GM21576 (cell line): ENCODE measurements at regions not wholly inside any gene's neighbourhood (a gene's known extent, or its start where the extent isn't known, plus 50 kb on each side); places are given as distances from the start of the nearest gene placed in this dataset.
"Not testable (repeated sequence)": the region's sequence is repeated elsewhere in the genome, so short reads cannot be mapped to it uniquely, and the experiment has no call there.

Experiments used
- ATAC-seq: cut with Tn5 transposase; IDR thresholded peaks from one replicate; pipeline ENCODE4 v1.9.1; 2021; ENCODE audit warnings: mild to moderate bottlenecking, moderate library complexity; ENCODE audit not compliant: unreplicated experiment

- not testable (repeated sequence) for ATAC-seq
These were observed 75.9 kb downstream of the NPIPB11 start for GRCh38 chr16:29330623-29331022.

DNA sequence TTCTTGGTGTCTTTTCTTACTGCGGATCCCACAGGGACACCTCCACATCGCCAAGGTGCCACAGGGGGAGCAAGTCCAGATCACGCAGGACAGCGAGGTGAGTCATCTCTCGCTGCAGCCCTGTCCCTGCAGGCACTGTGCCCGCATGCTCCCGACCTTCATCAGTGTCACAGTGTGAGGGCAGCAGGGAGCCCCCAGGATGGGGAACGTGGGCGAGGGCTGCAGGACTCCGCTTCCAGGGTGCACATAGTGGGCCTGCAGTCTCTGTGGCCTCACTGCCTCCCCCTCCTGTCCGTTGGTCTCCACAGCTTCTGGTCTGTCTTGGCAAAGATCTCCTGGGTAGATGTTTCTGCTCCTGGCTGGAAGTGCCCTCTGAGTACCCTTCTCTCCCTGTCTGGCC, 78.0 kb downstream of the NPIPB11 start:
- not testable (repeated sequence) for ATAC-seq

- ATAC-seq = not testable (repeated sequence)
These were observed 78.7 kb downstream of the NPIPB11 start for GRCh38 chr16:29327631-29328408.

DNA sequence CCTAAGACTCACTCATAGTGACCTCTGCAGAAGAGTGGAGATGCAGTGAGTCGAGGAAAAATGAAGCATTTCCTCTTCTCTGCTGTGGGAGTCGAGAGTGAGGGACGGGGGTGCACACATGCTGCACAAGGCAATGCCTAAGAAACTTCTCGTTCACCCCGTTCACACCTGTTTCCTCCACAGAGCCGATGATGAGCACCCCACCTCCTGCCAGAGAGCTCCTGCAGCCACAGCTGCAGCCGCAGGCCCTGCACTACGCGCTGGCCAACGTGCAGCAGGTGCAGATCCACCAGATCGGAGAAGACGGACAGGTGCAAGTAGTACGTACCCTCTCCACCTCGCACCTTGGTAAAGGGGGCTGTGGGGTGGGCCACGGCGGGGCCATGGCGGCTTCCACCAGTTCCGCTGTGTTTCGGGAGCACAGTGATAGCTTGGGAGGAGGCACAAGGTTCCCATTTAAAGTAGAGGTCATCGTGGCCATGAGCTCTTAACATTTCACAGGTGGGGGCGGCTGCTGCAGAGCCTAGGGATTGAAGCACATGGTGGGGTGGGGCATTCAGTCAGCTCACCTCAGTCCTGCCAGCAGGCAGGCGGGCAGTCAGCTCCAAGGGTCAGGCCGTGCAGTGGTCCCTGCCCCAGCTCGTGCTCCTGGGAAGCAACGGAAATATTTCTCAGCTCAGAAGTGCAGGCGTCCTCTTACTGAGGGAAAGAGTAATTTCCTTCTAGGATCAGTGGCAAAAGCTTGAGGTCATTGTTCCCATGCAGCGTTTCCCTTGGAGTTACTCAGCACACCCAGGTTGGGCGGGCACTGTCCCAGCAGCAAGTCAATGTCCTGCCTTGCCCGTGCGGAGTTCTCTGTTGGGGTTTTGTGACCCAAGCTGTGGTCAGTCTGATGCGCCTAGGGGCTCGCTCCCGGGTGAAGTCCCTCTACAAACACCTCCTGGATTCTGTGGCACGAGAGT, 80.1 kb downstream of the NPIPB11 start:
- ATAC-seq = not testable (repeated sequence)

GRCh38 chr16:29323725-29324124, 82.8 kb downstream of the NPIPB11 start:
- not testable (repeated sequence) for ATAC-seq

DNA sequence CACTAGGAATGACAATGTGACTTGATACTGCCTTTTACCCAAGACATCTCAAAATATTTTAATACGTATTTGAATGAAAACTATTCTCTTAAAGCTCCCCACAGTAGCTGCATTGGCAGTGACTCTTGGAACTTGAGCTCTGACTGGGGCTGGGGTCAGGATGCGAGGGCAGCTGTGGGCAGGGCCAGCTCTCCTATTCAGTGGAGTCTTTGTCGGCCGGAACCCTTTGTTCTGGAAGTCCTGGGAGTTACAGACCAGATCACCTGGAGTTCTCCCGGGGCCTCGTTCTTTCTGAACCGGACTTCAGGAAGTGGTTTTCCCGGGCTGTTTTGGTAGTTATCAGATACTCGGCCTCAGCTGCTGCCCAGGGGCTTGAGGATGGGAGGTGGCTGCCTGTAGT, 84.9 kb downstream of the NPIPB11 start:
- no peak for ATAC-seq

- no peak for ATAC-seq
These were observed 85.5 kb downstream of the NPIPB11 start for GRCh38 chr16:29321000-29321393.

DNA sequence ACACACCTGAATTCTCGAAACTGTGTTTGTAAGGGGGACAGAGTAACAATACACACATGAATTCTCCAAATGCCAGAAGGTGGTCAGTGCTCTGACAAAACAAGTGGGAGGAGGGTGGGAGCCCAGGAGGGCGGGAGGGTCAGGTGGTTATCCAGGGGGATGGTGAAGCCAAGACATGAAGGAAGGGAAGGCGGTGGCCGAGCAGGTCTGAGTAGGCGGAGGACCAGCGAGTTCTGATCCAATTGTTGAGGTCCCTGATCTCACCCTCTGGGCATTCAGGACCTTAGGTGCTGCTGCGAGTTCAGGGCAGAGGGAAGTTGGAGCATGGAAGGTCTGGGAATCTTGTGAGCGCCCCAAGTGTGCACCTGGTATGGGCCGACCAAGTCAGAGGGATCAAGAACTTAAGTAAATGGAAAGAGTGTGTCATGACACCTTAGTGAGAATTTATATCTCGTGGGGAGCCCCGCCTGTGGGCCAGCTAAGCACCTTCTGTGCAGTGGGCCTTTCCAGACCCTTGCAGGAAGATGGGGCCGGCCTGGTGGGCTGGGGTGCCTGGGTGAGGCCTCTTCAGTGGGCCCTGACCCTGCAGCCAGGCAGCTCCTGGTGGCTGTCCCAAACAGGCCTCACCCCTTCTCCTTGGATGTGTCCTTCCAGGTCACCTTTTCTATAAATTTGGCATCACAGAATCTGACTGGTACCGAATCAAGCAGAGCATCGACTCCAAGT, 86.1 kb downstream of the NPIPB11 start:
- ATAC-seq = no peak

DNA sequence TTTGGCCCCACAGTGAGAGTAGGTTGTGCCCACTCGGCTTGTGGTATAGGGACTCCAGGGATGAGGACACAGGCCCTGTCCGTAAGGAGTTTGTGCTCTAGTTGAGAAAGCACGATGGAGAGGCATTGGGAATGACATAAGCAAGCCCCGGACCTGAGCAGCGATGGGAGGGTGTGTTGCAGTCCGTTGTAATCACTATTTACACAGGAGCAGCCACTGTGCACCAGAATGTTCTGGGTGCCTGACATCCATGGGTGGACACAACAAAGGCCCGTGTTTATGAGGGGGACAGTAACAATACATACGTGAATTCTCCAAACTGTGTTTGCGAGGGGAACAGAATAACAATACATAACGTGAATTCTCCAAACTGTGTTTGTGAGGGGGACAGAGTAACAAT, 86.8 kb downstream of the NPIPB11 start:
- ATAC-seq = no peak

DNA sequence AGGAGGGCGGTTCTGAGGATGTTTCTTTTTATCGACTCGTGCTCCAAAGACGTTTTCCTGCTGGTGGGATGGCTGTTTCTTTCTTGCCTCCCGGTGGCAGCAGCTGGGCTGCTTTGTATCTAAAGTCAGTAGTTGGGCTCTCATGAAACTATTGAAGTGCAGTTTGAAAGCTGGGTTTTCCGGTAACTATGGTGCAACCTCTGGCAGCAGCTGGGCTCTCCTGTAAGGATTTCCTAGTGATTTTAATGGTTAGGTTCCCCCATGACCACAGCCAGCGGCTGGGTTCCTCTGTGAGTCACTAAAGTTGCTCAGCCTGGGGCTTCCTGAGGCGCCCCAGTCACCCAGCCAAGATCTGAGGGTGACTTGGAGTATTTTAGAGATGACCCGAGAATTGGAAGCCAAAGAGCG, 87.9 kb downstream of the NPIPB11 start:
- ATAC-seq = not testable (repeated sequence)

GRCh38 chr16:29318037-29318436, 88.5 kb downstream of the NPIPB11 start:
- no peak for ATAC-seq

- no peak for ATAC-seq
These were observed 89.2 kb downstream of the NPIPB11 start for GRCh38 chr16:29317269-29317668.

DNA sequence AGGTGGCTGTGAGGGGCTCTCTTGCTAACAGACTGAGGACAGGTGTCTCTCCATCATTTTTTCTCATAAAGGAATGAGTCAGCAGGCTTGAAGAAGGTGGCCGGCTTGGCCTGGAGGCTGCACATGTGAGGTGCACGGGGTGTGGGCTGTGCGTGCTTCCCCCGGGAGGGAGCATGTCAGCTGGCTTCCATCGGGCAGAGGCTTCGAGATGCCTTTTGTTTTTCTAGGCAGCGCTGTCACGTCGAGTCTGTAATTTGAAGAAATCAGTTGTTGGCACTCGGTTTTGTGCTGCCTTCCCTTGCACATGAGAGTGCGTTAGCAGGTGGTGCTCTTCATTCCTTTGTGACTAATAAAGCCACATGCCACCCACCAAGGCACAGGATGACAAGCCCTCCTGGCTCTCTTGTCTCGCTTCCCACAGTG, 89.7 kb downstream of the NPIPB11 start:
- no peak for ATAC-seq

DNA sequence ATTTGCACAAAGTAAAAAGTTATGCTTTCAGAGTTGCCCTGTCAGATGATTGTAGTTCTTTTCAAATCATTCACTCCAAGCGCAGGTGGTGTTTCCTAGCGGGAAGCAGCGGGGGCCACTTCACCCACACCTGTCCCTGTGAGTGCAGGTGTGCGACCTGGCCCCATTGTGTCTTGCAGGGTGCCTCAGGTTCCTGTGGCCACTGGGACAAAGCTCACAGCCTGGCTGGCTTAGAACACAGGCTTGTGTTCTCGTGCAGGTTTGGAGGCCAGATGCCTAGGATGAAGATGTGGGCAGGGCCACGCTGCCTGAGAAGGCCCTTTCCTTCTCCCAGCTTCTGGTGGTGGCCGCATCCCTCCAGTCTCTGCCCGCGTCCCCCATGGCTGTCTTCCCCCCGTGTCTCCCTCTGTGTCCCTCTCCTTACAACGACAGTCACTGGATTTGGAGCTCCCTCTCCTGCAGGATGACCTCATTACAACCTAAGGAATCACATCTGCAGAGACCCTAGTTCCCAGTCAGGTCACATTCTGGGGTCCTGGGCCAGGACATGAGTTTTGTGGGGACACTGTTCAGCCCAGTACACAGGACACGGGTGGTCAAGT, 90.5 kb downstream of the NPIPB11 start:
- ATAC-seq = no peak

DNA sequence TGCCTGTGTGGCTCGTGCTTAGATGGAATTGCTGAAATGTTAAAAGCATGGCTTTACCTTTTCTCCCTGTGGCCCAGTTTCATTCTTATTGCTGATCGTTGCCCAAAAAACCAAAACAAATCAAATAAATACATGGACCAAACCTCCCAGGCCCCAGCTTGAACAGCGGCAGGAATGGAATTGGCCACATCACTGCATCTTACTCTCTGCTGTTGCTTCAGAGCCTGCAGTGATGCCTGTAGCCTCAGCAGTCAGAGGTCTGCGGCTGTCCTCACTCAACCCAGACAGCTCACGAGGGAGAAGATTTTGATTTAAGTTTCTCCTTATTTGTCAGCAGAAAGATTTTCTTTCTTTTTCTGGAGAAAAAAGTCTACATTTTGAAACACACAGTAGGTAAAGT, 91.5 kb downstream of the NPIPB11 start:
- no peak for ATAC-seq

DNA sequence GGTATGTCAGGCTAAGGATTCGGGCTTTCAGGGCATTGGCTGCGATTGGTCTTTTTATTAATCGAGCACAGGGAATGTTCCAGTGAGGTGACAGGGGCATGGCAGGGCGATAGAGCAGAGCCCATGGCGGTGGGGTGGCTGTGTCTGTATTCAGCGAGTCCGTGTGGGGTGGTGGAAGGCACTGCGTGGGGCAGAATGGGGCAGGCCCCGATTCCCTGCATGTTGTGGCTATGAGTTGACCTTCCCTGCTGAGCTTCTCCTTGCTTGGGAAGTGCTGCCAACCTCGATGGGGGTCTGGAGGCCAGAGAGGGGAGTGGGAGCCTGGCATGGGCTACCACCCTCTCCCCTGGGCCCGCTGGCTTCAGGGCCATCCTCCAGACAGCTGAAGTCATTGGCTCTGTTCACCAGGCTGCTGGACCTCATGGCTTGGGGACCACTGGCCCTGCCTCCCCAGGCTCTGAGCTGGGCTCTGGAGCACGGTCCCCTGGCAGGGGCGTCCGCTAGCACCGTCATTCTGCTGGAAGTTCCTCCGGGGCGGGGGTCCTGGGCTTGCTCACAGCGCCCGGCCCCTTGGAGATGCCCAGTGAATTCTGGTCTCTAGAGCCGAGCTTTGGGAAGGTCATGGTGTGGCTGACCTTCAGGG, 92.1 kb downstream of the NPIPB11 start:
- no peak for ATAC-seq

GRCh38 chr16:29313559-29314048, 92.9 kb downstream of the NPIPB11 start:
- ATAC-seq = no peak

GRCh38 chr16:29312835-29313558, 93.5 kb downstream of the NPIPB11 start:
- no peak for ATAC-seq

DNA sequence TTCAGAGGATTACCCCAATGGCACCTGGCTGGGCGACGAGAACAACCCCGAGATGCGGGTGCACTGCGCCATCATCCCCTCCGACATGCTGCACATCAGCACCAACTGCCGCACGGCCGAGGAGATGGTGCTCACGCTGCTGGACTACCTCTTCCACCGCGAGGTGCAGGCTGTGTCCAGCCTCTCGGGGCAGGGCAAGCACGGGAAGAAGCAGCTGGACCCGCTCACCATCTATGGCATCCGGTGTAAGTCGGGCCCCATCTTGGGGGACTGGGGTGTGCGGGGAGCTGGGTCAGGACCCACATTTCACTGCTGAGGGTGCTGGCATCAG, 94.2 kb downstream of the NPIPB11 start:
- ATAC-seq = not testable (repeated sequence)
